Heart right ventricle (tissue), 16 donors: ENCODE measurements at regions not wholly inside any gene's neighbourhood (a gene's known extent, or its start where the extent isn't known, plus 50 kb on each side); places are given as distances from the start of the nearest gene placed in this dataset.
A peak's percentile ranks its signal among the peaks of the same experiment; 100 is the strongest.

ENCODE experiments used
- ATAC-seq, 8 donors: fragments of 200-7000 bp; cut with Tn5 transposase; one replicate each; pipeline ENCODE4 v1.9.1; 2020; ENCODE audit warnings: mild to moderate bottlenecking in 8 of 8, moderate library complexity in 8 of 8, moderate number of reproducible peaks in 1 of 8
- DNase-seq, 2 donors: peaks; one replicate each; pipeline ENCODE4 v3.0.0-alpha.2; 2020
- H3K27ac ChIP-seq, 10 donors: fragments of 200-600 bp; sonication (generic) in 2 of 10; one replicate each; pipeline versions ENCODE4 v1.5.0 to v1.8.0; 2020 to 2022; ENCODE audit warnings: mild to moderate bottlenecking in 3 of 10
- H3K27me3 ChIP-seq, 7 donors: fragments of 200-600 bp; one replicate each; pipeline ENCODE4 v1.8.0; 2021 to 2022; ENCODE audit warnings: mild to moderate bottlenecking in 2 of 7
- H3K36me3 ChIP-seq, 9 donors: fragments of 200-600 bp; sonication (generic) in 1 of 9; one replicate each; pipeline versions ENCODE4 v1.5.0 to v1.8.0; 2020 to 2022; ENCODE audit warnings: mild to moderate bottlenecking in 2 of 9
- H3K4me1 ChIP-seq, 9 donors: fragments of 200-600 bp; sonication (generic) in 1 of 9; one replicate each; pipeline versions ENCODE4 v1.5.0 to v1.8.0; 2020 to 2022; ENCODE audit warnings: mild to moderate bottlenecking in 4 of 9
- H3K4me3 ChIP-seq, 10 donors: fragments of 200-600 bp; sonication (generic) in 2 of 10; one replicate each; pipeline versions ENCODE4 v1.5.0 to v1.8.0; 2020 to 2022; ENCODE audit warnings: mild to moderate bottlenecking in 7 of 10, moderate library complexity in 2 of 10
- H3K9me3 ChIP-seq, 11 donors: fragments of 200-600 bp in 10 of 11; sonication (generic) in 2 of 11; one replicate each; pipeline versions ENCODE4 v1.5.0 to v1.8.0; 2013 to 2022; ENCODE audit warnings: mild to moderate bottlenecking in 2 of 11, control low read depth in 1 of 11, moderate library complexity in 1 of 11
- CTCF ChIP-seq, 9 donors: fragments of 200-600 bp; sonication (generic) in 2 of 9; IDR thresholded peaks; one replicate each; pipeline versions ENCODE4 v1.5.0 to v1.8.0; 2021 to 2022; ENCODE audit warnings: antibody characterized with exemption in 9 of 9, mild to moderate bottlenecking in 5 of 9, moderate library complexity in 1 of 9
- WGBS, 2 donors: extraction: QIAGEN DNeasy Blood & Tissue Kit; methylation state at CpG; one replicate each; pipeline ENCODE4 v1.1.7; 2013; ENCODE audit warnings: inconsistent platforms in 1 of 2; 5-methylcytosine and 5-hydroxymethylcytosine counted together
- intact Hi-C, 10 donors: fragments of 100-400 bp; cut with DNase I; formaldehyde crosslinking; loops; one replicate each; pipeline versions ENCODE4 v1.11.1 to v1.14.2; 2022
- donor health status: Arrhythmogenic right ventricular cardiomyopathy.
- donor health status: ischemic (EF 13 %, LVEDD 7.1; RV severe dilation, severe dysfunction).
- donor health status: healthy with polysubstance abuse.
- donor health status: DM: no; HTN: yes; CAD: no.
- donor health status: DM: no; HTN: no; CAD: no.
- donor health status: ischemic (EF 25% LVEDD 6.9; RV normal size, moderate dysfunction).
- donor health status: ischemic (EF 25% LVEDD 5.7; RV mildly dilated, moderate dysfunction).
- donor health status: healthy.
- donor health status: DM: yes; HTN: yes; CAD: no.
- donor health status: Ischemic cardiomyopathy.
- donor health status: ischemic (EF 35%, LVEDD 5.7; RV mildly dilated, moderate dysfunction).
- donor health status: nonischemic (EF 11% LVEDD 7.7; RV severe dilation, severe dysfunction).
- donor health status: DM: yes; HTN: yes; CAD: no.
- donor health status: PGD.
- donor health status: ischemic (EF 29% LVEDD 5.4; RV normal size, mild dysfunction).
- donor health status: nonischemic (EF 23%, LVEDD 6.1; RV moderate dilation, normal function).

DNA sequence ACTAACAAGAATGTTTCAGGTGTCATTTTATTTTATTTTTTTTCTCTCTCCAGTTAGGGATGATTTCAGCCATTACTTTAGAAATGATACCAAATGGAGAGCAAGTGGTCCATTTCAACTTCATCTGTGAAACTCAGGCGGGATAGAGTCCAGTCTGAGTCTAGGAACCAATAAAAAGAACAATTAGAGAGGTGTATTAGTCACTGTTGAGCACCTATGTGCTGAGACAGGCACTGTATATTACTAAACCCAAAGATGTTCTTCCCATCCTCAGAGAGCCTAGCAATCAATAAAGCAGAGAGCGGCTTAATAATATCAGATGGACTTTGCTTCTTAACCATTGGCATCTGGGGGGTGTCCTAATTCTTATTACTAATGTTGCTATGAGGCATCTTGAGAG, 410.3 kb upstream of the SLC24A2 start:
- TF ChIP-seq CTCF (IDR thresholded peaks at IDR 0.05) = no peak
- Histone ChIP-seq H3K4me1 (peaks cover 0 to 10% (median 0%) of the 10 kb centered on the region in 9 donors), H3K9me3 (peaks cover 0 to 23% (median 8%) of the 10 kb centered on the region in 11 donors), H3K27me3 (no peaks in the 10 kb centered on the region), H3K27ac (no peak overlapping the region), H3K4me3 (no peak overlapping the region), H3K36me3 (no peaks in the 10 kb centered on the region)
- DNase-seq (no peak), ATAC-seq (no peak)
- WGBS, 2 donors = 46 to 99% methylated on average over 2 of the region's 2 CpGs
- intact Hi-C loops = no loop called here

- intact Hi-C loops = no loop called here
- TF ChIP-seq CTCF (IDR thresholded peaks at IDR 0.05) = no peak
- H3K4me1 ChIP-seq = peaks cover 0 to 10% (median 0%) of the 10 kb centered on the region in 9 donors
- DNase-seq (no peak), ATAC-seq (peak in 3 of 8 donors; percentile 30 to 52 (median 34))
- peaks cover 0 to 23% (median 8%) of the 10 kb centered on the region in 11 donors for H3K9me3 ChIP-seq
- no peak overlapping the region for H3K4me3 ChIP-seq
- H3K27ac ChIP-seq = no peak overlapping the region
- WGBS, 2 donors = 46 to 51% methylated on average over 7 of the region's 7 CpGs
- no peaks in the 10 kb centered on the region for H3K27me3 ChIP-seq
- no peaks in the 10 kb centered on the region for H3K36me3 ChIP-seq
These were observed 409.3 kb upstream of the SLC24A2 start for GRCh38 chr9:20197976-20198685.

DNA sequence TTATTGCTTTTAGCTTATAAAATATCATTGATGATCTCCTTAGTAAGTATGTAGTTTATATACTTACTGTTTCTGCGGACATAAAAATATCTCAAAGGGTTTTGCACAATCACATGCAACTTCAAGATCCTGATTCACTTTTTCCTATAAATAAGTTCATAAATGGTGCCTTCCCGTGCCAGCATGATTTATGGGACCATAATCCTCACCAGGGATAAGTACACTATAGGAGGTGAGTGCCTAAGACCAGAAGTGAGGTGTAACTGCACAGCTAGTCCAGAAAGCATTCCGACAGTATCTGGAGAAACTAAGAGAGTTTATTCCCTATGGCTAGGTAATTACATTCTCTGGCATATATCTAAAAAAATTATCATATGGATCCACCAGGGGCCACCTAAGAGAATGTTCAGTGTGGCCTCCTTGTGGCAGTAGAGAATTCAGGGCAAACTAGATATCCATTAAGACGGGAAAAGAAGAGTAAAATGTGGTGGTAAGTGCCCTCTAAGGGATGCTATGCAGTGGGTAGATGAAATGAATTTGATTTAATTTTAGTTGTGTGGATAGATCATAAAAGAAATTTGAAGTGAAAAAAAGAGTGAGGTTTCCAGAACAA, 402.5 kb upstream of the SLC24A2 start:
- no peaks in the 10 kb centered on the region for H3K36me3 ChIP-seq
- intact Hi-C loops = no loop called here
- 92% methylated on average over 4 of the region's 4 CpGs for WGBS, 2 donors
- H3K4me3 ChIP-seq = no peak overlapping the region
- H3K4me1 ChIP-seq = no peaks in the 10 kb centered on the region
- no peak overlapping the region for H3K27ac ChIP-seq
- TF ChIP-seq CTCF (IDR thresholded peaks at IDR 0.05) = no peak
- no peak for DNase-seq
- no peak for ATAC-seq
- H3K9me3 ChIP-seq = peaks cover 0 to 19% (median 7%) of the 10 kb centered on the region in 11 donors
- H3K27me3 ChIP-seq = no peaks in the 10 kb centered on the region

GRCh38 chr9:20189871-20190270, 401.0 kb upstream of the SLC24A2 start:
- ATAC-seq (no peak), DNase-seq (no peak)
- H3K4me3 ChIP-seq = no peak overlapping the region
- no peaks in the 10 kb centered on the region for H3K4me1 ChIP-seq
- 48 to 55% methylated on average over 4 of the region's 4 CpGs for WGBS, 2 donors
- TF ChIP-seq CTCF (IDR thresholded peaks at IDR 0.05) = no peak
- intact Hi-C loops = no loop called here
- H3K9me3 ChIP-seq = peaks cover 0 to 4% (median 0%) of the 10 kb centered on the region in 11 donors
- no peaks in the 10 kb centered on the region for H3K27me3 ChIP-seq
- H3K36me3 ChIP-seq = no peaks in the 10 kb centered on the region
- no peak overlapping the region for H3K27ac ChIP-seq
